ENCODE measurements at regions not wholly inside any gene's neighbourhood (a gene's known extent, or its start where the extent isn't known, plus 50 kb on each side); places are given as distances from the start of the nearest gene placed in this dataset.
"Not testable (repeated sequence)": the region's sequence is repeated elsewhere in the genome, so short reads cannot be mapped to it uniquely, and the experiment has no call there.

GRCh38 chr7:157478611-157479010 is 141.8 kb downstream of the DNAJB6 start:
- H4K20me1 ChIP-seq (replicated peaks; ENCODE audit: insufficient read depth); H3K9me3 Mint-ChIP-seq; ATAC-seq; H3K27ac Mint-ChIP-seq; H3F3A ChIP-seq (replicated peaks; ENCODE audit: low read depth); H3K4me3 ChIP-seq; H3K27me3 ChIP-seq (ENCODE audit: insufficient read depth); H3K4me1 ChIP-seq (ENCODE audit: insufficient read depth); DNase-seq (ENCODE audit: low spot score); H3K4me3 Mint-ChIP-seq; H3K27ac ChIP-seq (ENCODE audit: low read depth); H3K27me3 Mint-ChIP-seq (ENCODE audit: insufficient read depth, low read depth, poor library complexity); H2AFZ ChIP-seq; H3K4me2 ChIP-seq; H3K9me2 ChIP-seq (ENCODE audit: insufficient read depth); H3K4me1 Mint-ChIP-seq; H3K79me2 ChIP-seq (replicated peaks; ENCODE audit: insufficient read depth); H3K36me3 ChIP-seq (ENCODE audit: insufficient read depth): not testable (repeated sequence)
- H3K36me3 Mint-ChIP-seq (ENCODE audit: low read depth) = peaks cover 44% of the 10 kb centered on the region

DNA sequence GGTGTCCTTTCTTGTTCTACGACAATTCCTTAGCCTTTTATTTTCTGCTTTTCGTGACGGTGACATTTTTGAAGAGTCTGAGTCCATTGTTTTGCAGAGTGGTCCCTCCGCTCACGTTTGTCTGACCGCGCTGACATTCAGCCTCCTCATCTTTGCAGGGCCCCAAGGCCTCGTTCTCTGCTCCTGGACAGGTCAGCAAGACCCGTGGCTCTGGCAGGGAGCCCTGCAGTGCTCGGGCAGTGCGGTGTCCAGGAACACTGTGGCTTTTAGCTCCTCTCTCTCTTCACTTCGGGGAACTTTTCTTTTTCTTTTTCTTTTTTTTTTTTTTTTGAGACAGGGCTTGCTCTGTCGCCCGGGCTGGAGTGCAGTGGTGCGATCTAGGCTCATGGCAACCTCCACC is 142.5 kb downstream of the DNAJB6 start:
- Mint-ChIP-seq H3K36me3 (ENCODE audit: low read depth) (peaks cover 43% of the 10 kb centered on the region), H3K4me1 (no peaks in the 10 kb centered on the region), H3K9me3 (peaks cover 6% of the 10 kb centered on the region), H3K27me3 (ENCODE audit: insufficient read depth, low read depth, poor library complexity) (peaks cover 10% of the 10 kb centered on the region), H3K27ac (no peak overlapping the region), H3K4me3 (no peak overlapping the region)
- Histone ChIP-seq H3K4me2 (no peak overlapping the region), H2AFZ (no peak overlapping the region), H3K27me3 (ENCODE audit: insufficient read depth) (no peaks in the 10 kb centered on the region), H3K4me1 (ENCODE audit: insufficient read depth) (no peaks in the 10 kb centered on the region), H3K27ac (ENCODE audit: low read depth) (no peak overlapping the region), H3F3A (replicated peaks; ENCODE audit: low read depth) (0 out of 2 replicates have a peak, but pooled peaks cover 3% of the 10 kb centered on the region), H3K79me2 (replicated peaks; ENCODE audit: insufficient read depth) (no peaks in the 10 kb centered on the region), H4K20me1 (replicated peaks; ENCODE audit: insufficient read depth) (no peaks in the 10 kb centered on the region), H3K9me2 (ENCODE audit: insufficient read depth) (no peaks in the 10 kb centered on the region), H3K36me3 (ENCODE audit: insufficient read depth) (no peaks in the 10 kb centered on the region; the same call in 1 of the 2 replicates), H3K4me3 (no peak overlapping the region)
- ATAC-seq (no peak), DNase-seq (ENCODE audit: low spot score) (no peak)
- TF ChIP-seq JUNB (IDR thresholded peaks at IDR 0.05; ENCODE audit: unreplicated experiment) (no peak), EZH2 (IDR thresholded peaks at IDR 0.05; ENCODE audit: low read depth, unreplicated experiment) (no peak), ZNF114 (CRISPR knock-in tag; IDR thresholded peaks at IDR 0.05) (no peak), CREB1 (CRISPR knock-in tag; IDR thresholded peaks at IDR 0.05; ENCODE audit: low read depth) (no peak), POLR2AphosphoS5 (IDR thresholded peaks at IDR 0.05; ENCODE audit: low read depth) (no peak), STAT1 (IDR thresholded peaks at IDR 0.05; ENCODE audit: unreplicated experiment) (no peak), ZNF331 (CRISPR knock-in tag; IDR thresholded peaks at IDR 0.05; ENCODE audit: low read depth) (no peak), ETS1 (IDR thresholded peaks at IDR 0.05) (no peak), NANOG (IDR thresholded peaks at IDR 0.05; ENCODE audit: borderline replicate concordance) (no peak)
- TF ChIP-seq, protein P1, sequence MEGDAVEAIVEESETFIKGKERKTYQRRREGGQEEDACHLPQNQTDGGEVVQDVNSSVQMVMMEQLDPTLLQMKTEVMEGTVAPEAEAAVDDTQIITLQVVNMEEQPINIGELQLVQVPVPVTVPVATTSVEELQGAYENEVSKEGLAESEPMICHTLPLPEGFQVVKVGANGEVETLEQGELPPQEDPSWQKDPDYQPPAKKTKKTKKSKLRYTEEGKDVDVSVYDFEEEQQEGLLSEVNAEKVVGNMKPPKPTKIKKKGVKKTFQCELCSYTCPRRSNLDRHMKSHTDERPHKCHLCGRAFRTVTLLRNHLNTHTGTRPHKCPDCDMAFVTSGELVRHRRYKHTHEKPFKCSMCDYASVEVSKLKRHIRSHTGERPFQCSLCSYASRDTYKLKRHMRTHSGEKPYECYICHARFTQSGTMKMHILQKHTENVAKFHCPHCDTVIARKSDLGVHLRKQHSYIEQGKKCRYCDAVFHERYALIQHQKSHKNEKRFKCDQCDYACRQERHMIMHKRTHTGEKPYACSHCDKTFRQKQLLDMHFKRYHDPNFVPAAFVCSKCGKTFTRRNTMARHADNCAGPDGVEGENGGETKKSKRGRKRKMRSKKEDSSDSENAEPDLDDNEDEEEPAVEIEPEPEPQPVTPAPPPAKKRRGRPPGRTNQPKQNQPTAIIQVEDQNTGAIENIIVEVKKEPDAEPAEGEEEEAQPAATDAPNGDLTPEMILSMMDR (conservative IDR thresholded peaks at IDR 0.05; ENCODE audit: low read depth in 2 of 2) = no peak
- TF ChIP-seq, protein P2, sequence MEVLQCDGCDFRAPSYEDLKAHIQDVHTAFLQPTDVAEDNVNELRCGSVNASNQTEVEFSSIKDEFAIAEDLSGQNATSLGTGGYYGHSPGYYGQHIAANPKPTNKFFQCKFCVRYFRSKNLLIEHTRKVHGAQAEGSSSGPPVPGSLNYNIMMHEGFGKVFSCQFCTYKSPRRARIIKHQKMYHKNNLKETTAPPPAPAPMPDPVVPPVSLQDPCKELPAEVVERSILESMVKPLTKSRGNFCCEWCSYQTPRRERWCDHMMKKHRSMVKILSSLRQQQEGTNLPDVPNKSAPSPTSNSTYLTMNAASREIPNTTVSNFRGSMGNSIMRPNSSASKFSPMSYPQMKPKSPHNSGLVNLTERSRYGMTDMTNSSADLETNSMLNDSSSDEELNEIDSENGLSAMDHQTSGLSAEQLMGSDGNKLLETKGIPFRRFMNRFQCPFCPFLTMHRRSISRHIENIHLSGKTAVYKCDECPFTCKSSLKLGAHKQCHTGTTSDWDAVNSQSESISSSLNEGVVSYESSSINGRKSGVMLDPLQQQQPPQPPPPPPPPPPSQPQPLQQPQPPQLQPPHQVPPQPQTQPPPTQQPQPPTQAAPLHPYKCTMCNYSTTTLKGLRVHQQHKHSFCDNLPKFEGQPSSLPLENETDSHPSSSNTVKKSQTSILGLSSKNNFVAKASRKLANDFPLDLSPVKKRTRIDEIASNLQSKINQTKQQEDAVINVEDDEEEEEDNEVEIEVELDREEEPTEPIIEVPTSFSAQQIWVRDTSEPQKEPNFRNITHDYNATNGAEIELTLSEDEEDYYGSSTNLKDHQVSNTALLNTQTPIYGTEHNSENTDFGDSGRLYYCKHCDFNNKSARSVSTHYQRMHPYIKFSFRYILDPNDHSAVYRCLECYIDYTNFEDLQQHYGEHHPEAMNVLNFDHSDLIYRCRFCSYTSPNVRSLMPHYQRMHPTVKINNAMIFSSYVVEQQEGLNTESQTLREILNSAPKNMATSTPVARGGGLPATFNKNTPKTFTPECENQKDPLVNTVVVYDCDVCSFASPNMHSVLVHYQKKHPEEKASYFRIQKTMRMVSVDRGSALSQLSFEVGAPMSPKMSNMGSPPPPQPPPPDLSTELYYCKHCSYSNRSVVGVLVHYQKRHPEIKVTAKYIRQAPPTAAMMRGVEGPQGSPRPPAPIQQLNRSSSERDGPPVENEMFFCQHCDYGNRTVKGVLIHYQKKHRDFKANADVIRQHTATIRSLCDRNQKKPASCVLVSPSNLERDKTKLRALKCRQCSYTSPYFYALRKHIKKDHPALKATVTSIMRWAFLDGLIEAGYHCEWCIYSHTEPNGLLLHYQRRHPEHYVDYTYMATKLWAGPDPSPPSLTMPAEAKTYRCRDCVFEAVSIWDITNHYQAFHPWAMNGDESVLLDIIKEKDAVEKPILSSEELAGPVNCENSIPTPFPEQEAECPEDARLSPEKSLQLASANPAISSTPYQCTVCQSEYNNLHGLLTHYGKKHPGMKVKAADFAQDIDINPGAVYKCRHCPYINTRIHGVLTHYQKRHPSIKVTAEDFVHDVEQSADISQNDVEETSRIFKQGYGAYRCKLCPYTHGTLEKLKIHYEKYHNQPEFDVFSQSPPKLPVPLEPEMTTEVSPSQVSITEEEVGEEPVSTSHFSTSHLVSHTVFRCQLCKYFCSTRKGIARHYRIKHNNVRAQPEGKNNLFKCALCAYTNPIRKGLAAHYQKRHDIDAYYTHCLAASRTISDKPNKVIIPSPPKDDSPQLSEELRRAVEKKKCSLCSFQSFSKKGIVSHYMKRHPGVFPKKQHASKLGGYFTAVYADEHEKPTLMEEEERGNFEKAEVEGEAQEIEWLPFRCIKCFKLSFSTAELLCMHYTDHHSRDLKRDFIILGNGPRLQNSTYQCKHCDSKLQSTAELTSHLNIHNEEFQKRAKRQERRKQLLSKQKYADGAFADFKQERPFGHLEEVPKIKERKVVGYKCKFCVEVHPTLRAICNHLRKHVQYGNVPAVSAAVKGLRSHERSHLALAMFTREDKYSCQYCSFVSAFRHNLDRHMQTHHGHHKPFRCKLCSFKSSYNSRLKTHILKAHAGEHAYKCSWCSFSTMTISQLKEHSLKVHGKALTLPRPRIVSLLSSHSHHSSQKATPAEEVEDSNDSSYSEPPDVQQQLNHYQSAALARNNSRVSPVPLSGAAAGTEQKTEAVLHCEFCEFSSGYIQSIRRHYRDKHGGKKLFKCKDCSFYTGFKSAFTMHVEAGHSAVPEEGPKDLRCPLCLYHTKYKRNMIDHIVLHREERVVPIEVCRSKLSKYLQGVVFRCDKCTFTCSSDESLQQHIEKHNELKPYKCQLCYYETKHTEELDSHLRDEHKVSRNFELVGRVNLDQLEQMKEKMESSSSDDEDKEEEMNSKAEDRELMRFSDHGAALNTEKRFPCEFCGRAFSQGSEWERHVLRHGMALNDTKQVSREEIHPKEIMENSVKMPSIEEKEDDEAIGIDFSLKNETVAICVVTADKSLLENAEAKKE (CRISPR knock-in tag; IDR thresholded peaks at IDR 0.05) = no peak

All from GM23338 (cell line).